HG02870 (cell line): ENCODE measurements at regions not wholly inside any gene's neighbourhood (a gene's known extent, or its start where the extent isn't known, plus 50 kb on each side); places are given as distances from the start of the nearest gene placed in this dataset.
"Not testable (repeated sequence)": the region's sequence is repeated elsewhere in the genome, so short reads cannot be mapped to it uniquely, and the experiment has no call there.

Experiments
- ATAC-seq: cut with Tn5 transposase; IDR thresholded peaks from one replicate; pipeline ENCODE4 v1.9.1; 2021; ENCODE audit warnings: mild to moderate bottlenecking, moderate library complexity; ENCODE audit not compliant: unreplicated experiment

- not testable (repeated sequence) for ATAC-seq
Measured at GRCh38 chr9:41771693-41772092, 357.5 kb downstream of the CNTNAP3B start.

GRCh38 chr9:41754822-41755221 lies 374.4 kb downstream of the CNTNAP3B start:
- ATAC-seq = not testable (repeated sequence)

- ATAC-seq = not testable (repeated sequence)
Measured at GRCh38 chr9:41754403-41754802, 374.8 kb downstream of the CNTNAP3B start.

GRCh38 chr9:41741897-41742296 lies 387.3 kb downstream of the CNTNAP3B start:
- ATAC-seq = not testable (repeated sequence)

GRCh38 chr9:41741173-41741572 lies 388.1 kb downstream of the CNTNAP3B start:
- not testable (repeated sequence) for ATAC-seq

GRCh38 chr9:41738681-41739080 lies 390.5 kb downstream of the CNTNAP3B start:
- ATAC-seq = not testable (repeated sequence)

- not testable (repeated sequence) for ATAC-seq
Measured at GRCh38 chr9:41699190-41699589, 430.0 kb downstream of the CNTNAP3B start.

- not testable (repeated sequence) for ATAC-seq
Measured at GRCh38 chr9:41697080-41697479, 432.1 kb downstream of the CNTNAP3B start.

GRCh38 chr9:41679312-41679711 lies 449.9 kb downstream of the CNTNAP3B start:
- not testable (repeated sequence) for ATAC-seq

- ATAC-seq = not testable (repeated sequence)
Measured at GRCh38 chr9:41663497-41664036, 465.7 kb downstream of the CNTNAP3B start.

GRCh38 chr9:41658706-41659105 lies 469.6 kb upstream of the ZNG1F start:
- not testable (repeated sequence) for ATAC-seq

GRCh38 chr9:41658116-41658515 lies 469.0 kb upstream of the ZNG1F start:
- ATAC-seq = not testable (repeated sequence)

- not testable (repeated sequence) for ATAC-seq
Measured at GRCh38 chr9:41657141-41657540, 468.0 kb upstream of the ZNG1F start.

- ATAC-seq = not testable (repeated sequence)
Measured at GRCh38 chr9:41655071-41655554, 466.0 kb upstream of the ZNG1F start.

- not testable (repeated sequence) for ATAC-seq
Measured at GRCh38 chr9:41654349-41654748, 465.2 kb upstream of the ZNG1F start.

- not testable (repeated sequence) for ATAC-seq
Measured at GRCh38 chr9:41653560-41654340, 464.6 kb upstream of the ZNG1F start.

- not testable (repeated sequence) for ATAC-seq
Measured at GRCh38 chr9:41652800-41653199, 463.7 kb upstream of the ZNG1F start.

- ATAC-seq = not testable (repeated sequence)
Measured at GRCh38 chr9:41652100-41652713, 463.1 kb upstream of the ZNG1F start.

- ATAC-seq = not testable (repeated sequence)
Measured at GRCh38 chr9:41650086-41650485, 461.0 kb upstream of the ZNG1F start.

GRCh38 chr9:41648564-41648963 lies 459.4 kb upstream of the ZNG1F start:
- ATAC-seq = not testable (repeated sequence)

- not testable (repeated sequence) for ATAC-seq
Measured at GRCh38 chr9:41646246-41646645, 457.1 kb upstream of the ZNG1F start.
